ENCODE measurements at regions not wholly inside any gene's neighbourhood (a gene's known extent, or its start where the extent isn't known, plus 50 kb on each side); places are given as distances from the start of the nearest gene placed in this dataset.

- H3K23ac ChIP-seq (ENCODE audit: insufficient read length, low read depth, low read length) = no peak overlapping the region
- no peak overlapping the region for H3K4me3 Mint-ChIP-seq
- no peak overlapping the region for H3K4me2 ChIP-seq (ENCODE audit: insufficient read depth, insufficient read length, low read length)
- no peaks in the 10 kb centered on the region for H3K79me1 ChIP-seq (ENCODE audit: insufficient read depth, low read depth, low read length, poor library complexity, severe bottlenecking)
- peaks cover 38 to 39% of the 10 kb centered on the region in 2 experiments for H3K4me1 Mint-ChIP-seq
- no peak for TF ChIP-seq CTCF (conservative IDR thresholded peaks at IDR 0.05)
- H4K5ac ChIP-seq (ENCODE audit: insufficient read length, low read depth, low read length) = no peak overlapping the region
- no peaks in the 10 kb centered on the region for H3K27me3 ChIP-seq (ENCODE audit: insufficient read depth, low read length)
- no peak overlapping the region for H3K4ac ChIP-seq (ENCODE audit: low read depth, low read length)
- H3K79me2 ChIP-seq (ENCODE audit: insufficient read depth, low read length) = no peaks in the 10 kb centered on the region
- no peak overlapping the region for H3K14ac ChIP-seq (ENCODE audit: insufficient read depth, low read length)
- H4K91ac ChIP-seq (ENCODE audit: insufficient read length, low read depth, low read length) = no peak overlapping the region
- no peak overlapping the region for H2BK12ac ChIP-seq (ENCODE audit: insufficient read length, low read depth, low read length)
- peaks cover 2% of the 10 kb centered on the region; the same call in 1 of the 2 replicates for H3K4me1 ChIP-seq (ENCODE audit: insufficient read depth, low read length)
- H4K20me1 ChIP-seq (ENCODE audit: control insufficient read depth, insufficient read depth, insufficient read length) = no peaks in the 10 kb centered on the region
- H3K56ac ChIP-seq (ENCODE audit: insufficient read length, low read depth, low read length) = no peak overlapping the region
- DNase-seq = no peak
- no peak overlapping the region for H2AK5ac ChIP-seq (ENCODE audit: insufficient read length, low read length)
- H3K18ac ChIP-seq (ENCODE audit: insufficient read length, low read depth, low read length) = no peak overlapping the region
- H2BK20ac ChIP-seq (ENCODE audit: low read depth, low read length, poor library complexity, severe bottlenecking) = no peak overlapping the region
- peaks cover 9 to 27% of the 10 kb centered on the region in 2 experiments for H3K9me3 Mint-ChIP-seq
- no peak overlapping the region for H3T11ph ChIP-seq (ENCODE audit: low read length)
- no peak overlapping the region for H3K27ac ChIP-seq (ENCODE audit: insufficient read length, low read depth, low read length)
- no peaks in the 10 kb centered on the region for H3K23me2 ChIP-seq (ENCODE audit: insufficient read length, low read depth, low read length, poor library complexity, severe bottlenecking)
- no peak overlapping the region for H3K9ac ChIP-seq (ENCODE audit: extremely low read depth, insufficient read length, low read length)
- H3K27ac Mint-ChIP-seq = no peak overlapping the region
- H3K36me3 Mint-ChIP-seq (ENCODE audit: insufficient read depth in 1 of 3, low read depth in 3 of 3) = peaks cover 18 to 30% (median 21%) of the 10 kb centered on the region in 3 experiments
- 0 out of 2 replicates have a peak, but pooled peaks cover under 1% of the 10 kb centered on the region for H3K27me3 Mint-ChIP-seq (ENCODE audit: low read depth)
- no peak overlapping the region for H2BK5ac ChIP-seq (ENCODE audit: insufficient read length, low read length)
- H2BK120ac ChIP-seq (ENCODE audit: low read depth, low read length, poor library complexity, severe bottlenecking) = no peak overlapping the region
- H2AFZ ChIP-seq (ENCODE audit: low read length) = no peak overlapping the region
- H3K9me3 ChIP-seq (ENCODE audit: control insufficient read depth, low read depth, low read length) = no peaks in the 10 kb centered on the region
- H2BK15ac ChIP-seq (ENCODE audit: low read depth, low read length) = no peak overlapping the region
- H4K8ac ChIP-seq (replicated peaks; ENCODE audit: insufficient read length, low read depth, low read length) = no peak overlapping the region
Measured at GRCh38 chr14:53358166-53358565, 205.0 kb upstream of the DDHD1 start.
